ENCODE measurements at regions not wholly inside any gene's neighbourhood (a gene's known extent, or its start where the extent isn't known, plus 50 kb on each side); places are given as distances from the start of the nearest gene placed in this dataset.

GRCh38 chr1:93815366-93816110, 63.5 kb downstream of the DNTTIP2 start:
- Histone ChIP-seq H3K27ac (ENCODE audit: low read depth, low read length) (no peak overlapping the region), H3K4me1 (ENCODE audit: control insufficient read depth, insufficient read depth, low read length, unreplicated experiment) (peaks cover 44% of the 10 kb centered on the region), H3K79me2 (ENCODE audit: control insufficient read depth, insufficient read depth, low read length, unreplicated experiment) (no peaks in the 10 kb centered on the region), H2AFZ (ENCODE audit: low read length, unreplicated experiment) (no peak overlapping the region), H3K4me3 (ENCODE audit: low read depth, low read length) (no peak overlapping the region), H3K27me3 (ENCODE audit: insufficient read depth, low read length) (no peaks in the 10 kb centered on the region), H3K36me3 (ENCODE audit: insufficient read depth, low read length) (no peaks in the 10 kb centered on the region)

- Histone ChIP-seq H3K79me2 (ENCODE audit: control insufficient read depth, insufficient read depth, low read length, unreplicated experiment) (no peaks in the 10 kb centered on the region), H2AFZ (ENCODE audit: low read length, unreplicated experiment) (no peak overlapping the region), H3K36me3 (ENCODE audit: insufficient read depth, low read length) (no peaks in the 10 kb centered on the region), H3K4me1 (ENCODE audit: control insufficient read depth, insufficient read depth, low read length, unreplicated experiment) (peaks cover 50% of the 10 kb centered on the region), H3K27me3 (ENCODE audit: insufficient read depth, low read length) (no peaks in the 10 kb centered on the region), H3K27ac (ENCODE audit: low read depth, low read length) (no peak overlapping the region), H3K4me3 (ENCODE audit: low read depth, low read length) (no peak overlapping the region)
Observed at GRCh38 chr1:93814795-93815340, 64.1 kb downstream of the DNTTIP2 start.

- Histone ChIP-seq H2AFZ (ENCODE audit: low read length, unreplicated experiment) (no peak overlapping the region), H3K27me3 (ENCODE audit: insufficient read depth, low read length) (no peaks in the 10 kb centered on the region), H3K4me1 (ENCODE audit: control insufficient read depth, insufficient read depth, low read length, unreplicated experiment) (peaks cover 50% of the 10 kb centered on the region), H3K79me2 (ENCODE audit: control insufficient read depth, insufficient read depth, low read length, unreplicated experiment) (no peaks in the 10 kb centered on the region), H3K36me3 (ENCODE audit: insufficient read depth, low read length) (no peaks in the 10 kb centered on the region), H3K4me3 (ENCODE audit: low read depth, low read length) (no peak overlapping the region), H3K27ac (ENCODE audit: low read depth, low read length) (peak overlapping the region; percentile 45; the same call in 1 of the 2 replicates)
Observed at GRCh38 chr1:93814059-93814794, 64.8 kb downstream of the DNTTIP2 start.

- Histone ChIP-seq H2AFZ (ENCODE audit: low read length, unreplicated experiment) (peak overlapping the region; percentile 37), H3K4me1 (ENCODE audit: control insufficient read depth, insufficient read depth, low read length, unreplicated experiment) (peaks cover 50% of the 10 kb centered on the region), H3K4me3 (ENCODE audit: low read depth, low read length) (no peak overlapping the region), H3K79me2 (ENCODE audit: control insufficient read depth, insufficient read depth, low read length, unreplicated experiment) (no peaks in the 10 kb centered on the region), H3K27me3 (ENCODE audit: insufficient read depth, low read length) (no peaks in the 10 kb centered on the region), H3K27ac (ENCODE audit: low read depth, low read length) (peak overlapping the region; percentile 45), H3K36me3 (ENCODE audit: insufficient read depth, low read length) (no peaks in the 10 kb centered on the region)
Observed at GRCh38 chr1:93813076-93813475, 65.9 kb downstream of the DNTTIP2 start.

- H3K27ac ChIP-seq (ENCODE audit: low read depth, low read length), result peak overlapping the region; percentile 43
- H3K36me3 ChIP-seq (ENCODE audit: insufficient read depth, low read length), result no peaks in the 10 kb centered on the region
- H2AFZ ChIP-seq (ENCODE audit: low read length, unreplicated experiment), result no peak overlapping the region
- H3K4me3 ChIP-seq (ENCODE audit: low read depth, low read length), result no peak overlapping the region
- H3K27me3 ChIP-seq (ENCODE audit: insufficient read depth, low read length), result no peaks in the 10 kb centered on the region
- peaks cover 37% of the 10 kb centered on the region for H3K4me1 ChIP-seq (ENCODE audit: control insufficient read depth, insufficient read depth, low read length, unreplicated experiment)
- H3K79me2 ChIP-seq (ENCODE audit: control insufficient read depth, insufficient read depth, low read length, unreplicated experiment), result no peaks in the 10 kb centered on the region
Observed at GRCh38 chr1:93811326-93812065, 67.5 kb downstream of the DNTTIP2 start.

- Histone ChIP-seq H3K4me1 (ENCODE audit: control insufficient read depth, insufficient read depth, low read length, unreplicated experiment) (peaks cover 38% of the 10 kb centered on the region), H3K4me3 (ENCODE audit: low read depth, low read length) (no peak overlapping the region), H3K27ac (ENCODE audit: low read depth, low read length) (peak overlapping the region; percentile 43)
Observed at GRCh38 chr1:93810316-93810715, 68.7 kb downstream of the DNTTIP2 start.

GRCh38 chr1:93808871-93809270, 70.1 kb downstream of the DNTTIP2 start:
- H2AFZ ChIP-seq (ENCODE audit: low read length, unreplicated experiment), result no peak overlapping the region
- no peaks in the 10 kb centered on the region for H3K36me3 ChIP-seq (ENCODE audit: insufficient read depth, low read length)
- no peak overlapping the region for H3K27ac ChIP-seq (ENCODE audit: low read depth, low read length)
- no peaks in the 10 kb centered on the region for H3K79me2 ChIP-seq (ENCODE audit: control insufficient read depth, insufficient read depth, low read length, unreplicated experiment)
- no peak overlapping the region for H3K4me3 ChIP-seq (ENCODE audit: low read depth, low read length)
- H3K4me1 ChIP-seq (ENCODE audit: control insufficient read depth, insufficient read depth, low read length, unreplicated experiment), result peaks cover 51% of the 10 kb centered on the region
- no peaks in the 10 kb centered on the region for H3K27me3 ChIP-seq (ENCODE audit: insufficient read depth, low read length)

More at GRCh38 chr1:93810316-93810715, 68.7 kb downstream of the DNTTIP2 start:
- no peaks in the 10 kb centered on the region for H3K27me3 ChIP-seq (ENCODE audit: insufficient read depth, low read length)
- H2AFZ ChIP-seq (ENCODE audit: low read length, unreplicated experiment), result no peak overlapping the region
- H3K79me2 ChIP-seq (ENCODE audit: control insufficient read depth, insufficient read depth, low read length, unreplicated experiment), result no peaks in the 10 kb centered on the region
- no peaks in the 10 kb centered on the region for H3K36me3 ChIP-seq (ENCODE audit: insufficient read depth, low read length)

GRCh38 chr1:93807311-93807930, 71.6 kb downstream of the DNTTIP2 start:
- H3K36me3 ChIP-seq (ENCODE audit: insufficient read depth, low read length), result no peaks in the 10 kb centered on the region
- no peaks in the 10 kb centered on the region for H3K27me3 ChIP-seq (ENCODE audit: insufficient read depth, low read length)
- H2AFZ ChIP-seq (ENCODE audit: low read length, unreplicated experiment), result no peak overlapping the region

GRCh38 chr1:93805027-93805610, 73.9 kb downstream of the DNTTIP2 start:
- H3K4me3 ChIP-seq (ENCODE audit: low read depth, low read length), result peak overlapping the region; percentile 61
- H3K27ac ChIP-seq (ENCODE audit: low read depth, low read length), result peak overlapping the region; percentile 81
- H3K79me2 ChIP-seq (ENCODE audit: control insufficient read depth, insufficient read depth, low read length, unreplicated experiment), result no peaks in the 10 kb centered on the region
- peaks cover 29% of the 10 kb centered on the region for H3K4me1 ChIP-seq (ENCODE audit: control insufficient read depth, insufficient read depth, low read length, unreplicated experiment)
- H3K27me3 ChIP-seq (ENCODE audit: insufficient read depth, low read length), result no peaks in the 10 kb centered on the region
- H2AFZ ChIP-seq (ENCODE audit: low read length, unreplicated experiment), result peak overlapping the region; percentile 67
- H3K36me3 ChIP-seq (ENCODE audit: insufficient read depth, low read length), result no peaks in the 10 kb centered on the region

More at GRCh38 chr1:93807311-93807930, 71.6 kb downstream of the DNTTIP2 start:
- Histone ChIP-seq H3K4me3 (ENCODE audit: low read depth, low read length) (no peak overlapping the region), H3K79me2 (ENCODE audit: control insufficient read depth, insufficient read depth, low read length, unreplicated experiment) (no peaks in the 10 kb centered on the region), H3K27ac (ENCODE audit: low read depth, low read length) (no peak overlapping the region), H3K4me1 (ENCODE audit: control insufficient read depth, insufficient read depth, low read length, unreplicated experiment) (peaks cover 42% of the 10 kb centered on the region)

- H2AFZ ChIP-seq (ENCODE audit: low read length, unreplicated experiment), result peak overlapping the region; percentile 60
- peaks cover 32% of the 10 kb centered on the region for H3K4me1 ChIP-seq (ENCODE audit: control insufficient read depth, insufficient read depth, low read length, unreplicated experiment)
- no peaks in the 10 kb centered on the region for H3K36me3 ChIP-seq (ENCODE audit: insufficient read depth, low read length)
- H3K79me2 ChIP-seq (ENCODE audit: control insufficient read depth, insufficient read depth, low read length, unreplicated experiment), result no peaks in the 10 kb centered on the region
- no peaks in the 10 kb centered on the region for H3K27me3 ChIP-seq (ENCODE audit: insufficient read depth, low read length)
- H3K27ac ChIP-seq (ENCODE audit: low read depth, low read length), result peak overlapping the region; percentile 81
- H3K4me3 ChIP-seq (ENCODE audit: low read depth, low read length), result peak overlapping the region; percentile 61
Observed at GRCh38 chr1:93804412-93804811, 74.6 kb downstream of the DNTTIP2 start.
